ENCODE measurements at regions not wholly inside any gene's neighbourhood (a gene's known extent, or its start where the extent isn't known, plus 50 kb on each side); places are given as distances from the start of the nearest gene placed in this dataset.

DNA sequence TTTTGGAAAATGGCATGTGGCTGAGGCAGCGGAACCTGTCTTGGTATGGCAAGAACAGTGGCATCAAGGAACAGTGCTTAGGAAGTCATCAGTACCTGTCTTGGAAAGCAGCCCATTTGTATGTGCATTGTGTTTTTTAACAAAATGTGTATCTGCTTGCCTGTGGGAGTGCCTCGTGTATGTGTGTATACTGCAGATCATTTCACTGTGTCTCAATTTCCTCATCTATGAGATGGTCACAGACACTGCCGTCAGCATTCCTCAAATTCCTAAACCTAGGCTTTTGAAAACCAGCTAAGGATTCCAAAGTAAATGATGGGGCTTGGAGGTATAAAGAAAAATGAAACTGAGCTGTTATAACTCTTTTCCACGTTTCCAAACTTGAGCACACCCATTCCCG, 441.3 kb downstream of the RND3 start:
- no peaks in the 10 kb centered on the region for H3K36me3 ChIP-seq
- TF ChIP-seq, protein P1, sequence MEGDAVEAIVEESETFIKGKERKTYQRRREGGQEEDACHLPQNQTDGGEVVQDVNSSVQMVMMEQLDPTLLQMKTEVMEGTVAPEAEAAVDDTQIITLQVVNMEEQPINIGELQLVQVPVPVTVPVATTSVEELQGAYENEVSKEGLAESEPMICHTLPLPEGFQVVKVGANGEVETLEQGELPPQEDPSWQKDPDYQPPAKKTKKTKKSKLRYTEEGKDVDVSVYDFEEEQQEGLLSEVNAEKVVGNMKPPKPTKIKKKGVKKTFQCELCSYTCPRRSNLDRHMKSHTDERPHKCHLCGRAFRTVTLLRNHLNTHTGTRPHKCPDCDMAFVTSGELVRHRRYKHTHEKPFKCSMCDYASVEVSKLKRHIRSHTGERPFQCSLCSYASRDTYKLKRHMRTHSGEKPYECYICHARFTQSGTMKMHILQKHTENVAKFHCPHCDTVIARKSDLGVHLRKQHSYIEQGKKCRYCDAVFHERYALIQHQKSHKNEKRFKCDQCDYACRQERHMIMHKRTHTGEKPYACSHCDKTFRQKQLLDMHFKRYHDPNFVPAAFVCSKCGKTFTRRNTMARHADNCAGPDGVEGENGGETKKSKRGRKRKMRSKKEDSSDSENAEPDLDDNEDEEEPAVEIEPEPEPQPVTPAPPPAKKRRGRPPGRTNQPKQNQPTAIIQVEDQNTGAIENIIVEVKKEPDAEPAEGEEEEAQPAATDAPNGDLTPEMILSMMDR (IDR thresholded peaks at IDR 0.05), result no peak

GRCh38 chr2:150045601-150046000, 441.9 kb downstream of the RND3 start:
- ATAC-seq, result no peak
- DNase-seq, result no peak
- 56 to 71% methylated on average over 4 of the region's 4 CpGs for WGBS, 2 donors
- H3K4me3 ChIP-seq, result no peak overlapping the region
- H3K27ac ChIP-seq, result no peak overlapping the region
- H3K9me3 ChIP-seq, result no peaks in the 10 kb centered on the region
- no peaks in the 10 kb centered on the region for H3K4me1 ChIP-seq
- intact Hi-C loops (cut with DNase I), result no loop called here
- H3K27me3 ChIP-seq, result no peaks in the 10 kb centered on the region
- no peak for FAIRE-seq
- TF ChIP-seq, protein P1 (IDR thresholded peaks at IDR 0.05), result no peak
- no peaks in the 10 kb centered on the region for H3K36me3 ChIP-seq

More for the DNA sequence above, 441.3 kb downstream of the RND3 start:
- intact Hi-C loops (cut with DNase I), result no loop called here
- FAIRE-seq, result no peak
- H3K4me1 ChIP-seq, result no peaks in the 10 kb centered on the region
- no peak overlapping the region for H3K4me3 ChIP-seq
- DNase-seq, result no peak
- no peak overlapping the region for H3K27ac ChIP-seq
- 60 to 61% methylated on average over 5 of the region's 5 CpGs for WGBS, 2 donors
- no peak for ATAC-seq
- H3K9me3 ChIP-seq, result no peaks in the 10 kb centered on the region
- no peaks in the 10 kb centered on the region for H3K27me3 ChIP-seq

DNA sequence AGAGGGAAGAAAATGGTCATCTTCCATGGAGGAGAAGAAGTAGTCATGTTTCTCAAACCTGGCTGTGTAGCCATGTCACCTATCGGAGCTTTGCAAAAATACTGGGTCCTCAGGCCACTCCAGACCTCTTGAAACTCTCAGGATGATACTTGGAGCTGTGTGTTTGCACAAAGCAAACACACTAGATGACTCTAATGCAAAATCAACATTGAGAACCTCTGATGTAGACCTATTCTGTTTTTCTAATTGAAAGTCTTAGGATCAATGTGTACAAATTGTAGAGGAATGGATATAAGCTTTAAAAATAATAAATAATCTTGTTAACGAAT, 444.3 kb downstream of the RND3 start:
- Histone ChIP-seq H3K4me1 (no peaks in the 10 kb centered on the region), H3K4me3 (no peak overlapping the region), H3K27me3 (no peaks in the 10 kb centered on the region), H3K27ac (no peak overlapping the region), H3K9me3 (no peaks in the 10 kb centered on the region), H3K36me3 (no peaks in the 10 kb centered on the region)
- ATAC-seq (no peak), FAIRE-seq (no peak), DNase-seq (no peak)
- intact Hi-C loops (cut with DNase I), result no loop called here
- 81 to 89% methylated on average over 2 of the region's 2 CpGs for WGBS, 2 donors
- TF ChIP-seq, protein P1 (IDR thresholded peaks at IDR 0.05), result no peak

- Histone ChIP-seq H3K4me1 (no peaks in the 10 kb centered on the region), H3K36me3 (no peaks in the 10 kb centered on the region), H3K4me3 (no peak overlapping the region), H3K27ac (no peak overlapping the region), H3K27me3 (no peaks in the 10 kb centered on the region), H3K9me3 (no peaks in the 10 kb centered on the region)
- intact Hi-C loops (cut with DNase I), result no loop called here
- DNase-seq (no peak), ATAC-seq (no peak), FAIRE-seq (no peak)
- TF ChIP-seq, protein P1 (IDR thresholded peaks at IDR 0.05), result no peak
- 76 to 86% methylated on average over 5 of the region's 5 CpGs for WGBS, 2 donors
Observed at GRCh38 chr2:150042500-150043171, 444.8 kb downstream of the RND3 start.

DNA sequence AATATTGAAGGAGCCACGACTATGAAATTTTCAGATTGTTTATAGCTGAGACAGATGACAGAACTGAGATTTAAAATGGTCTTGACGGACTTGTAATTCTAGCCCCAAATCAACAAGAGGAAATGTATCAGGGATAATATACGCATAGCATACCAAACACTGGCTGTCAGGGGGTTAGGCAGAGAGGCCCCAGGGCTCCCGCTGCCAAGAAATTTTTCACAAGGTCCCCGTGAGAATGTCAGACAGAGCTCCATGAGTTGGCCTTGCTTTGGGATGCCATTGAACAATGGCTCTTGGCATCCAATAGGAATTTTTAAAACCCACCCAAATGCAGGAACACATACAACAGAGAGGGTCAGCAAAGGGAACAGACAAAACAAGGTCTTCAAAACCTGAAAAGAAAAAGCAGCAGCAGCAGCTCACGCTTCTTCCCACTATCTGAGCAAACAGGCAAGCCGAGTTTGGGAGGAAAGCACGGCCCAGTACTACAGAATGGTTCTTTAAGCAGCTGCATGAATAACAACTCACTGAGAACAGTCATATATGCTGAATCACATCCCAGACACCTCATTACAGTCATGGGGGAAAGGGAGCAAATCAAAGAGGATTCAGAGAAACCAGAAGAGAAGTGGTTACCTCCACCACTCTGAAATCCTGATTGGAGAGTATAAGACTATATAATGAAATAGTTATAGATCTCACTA, 445.6 kb downstream of the RND3 start:
- no peaks in the 10 kb centered on the region for H3K4me1 ChIP-seq
- intact Hi-C loops (cut with DNase I), result no loop called here
- no peaks in the 10 kb centered on the region for H3K36me3 ChIP-seq
- FAIRE-seq, result no peak
- 85 to 88% methylated on average over 8 of the region's 8 CpGs for WGBS, 2 donors
- DNase-seq, result no peak
- TF ChIP-seq, protein P1 (IDR thresholded peaks at IDR 0.05), result no peak
- ATAC-seq, result no peak
- no peaks in the 10 kb centered on the region for H3K9me3 ChIP-seq
- H3K27me3 ChIP-seq, result no peaks in the 10 kb centered on the region
- no peak overlapping the region for H3K4me3 ChIP-seq
- no peak overlapping the region for H3K27ac ChIP-seq
